PC-9 (cell line): ENCODE measurements at regions not wholly inside any gene's neighbourhood (a gene's known extent, or its start where the extent isn't known, plus 50 kb on each side); places are given as distances from the start of the nearest gene placed in this dataset.

ENCODE experiments used
- BruUV-seq: library from RNA; stranded (reverse); fragments of 400-500 nt; replicated peaks from 2 replicates; lab custom pipeline; 2021; lab: Mats Ljungman, UMichigan
- CTCF ChIA-PET: fragments of 300-600 bp; sonication (Branson Sonifier 250); formaldehyde crosslinking; loops from one replicate; lab custom pipeline; 2022; ENCODE audit warnings: antibody characterized with exemption; lab: Charles Lee
- POLR2A ChIA-PET: fragments of 300-600 bp; sonication (Branson Sonifier 250); formaldehyde crosslinking; loops from one replicate; lab custom pipeline; 2022; ENCODE audit warnings: antibody characterized with exemption; ENCODE audit not compliant: unreplicated experiment; lab: Charles Lee
- DNase-seq, 2 experiments: peaks; one replicate each; pipeline versions ENCODE4 v3.0.0 to v3.0.0-alpha.2; 2015 to 2022; ENCODE audit warnings: mixed read lengths in 1 of 2
- H2AFZ ChIP-seq: fragments of 200-600 bp; sonication (generic); 2 replicates; pipeline ENCODE4 v1.8.1; 2017; ENCODE audit warnings: antibody characterized with exemption
- H3F3A ChIP-seq: fragments of 200-600 bp; sonication (generic); 2 replicates; pipeline ENCODE4 v1.8.1; 2017; ENCODE audit warnings: antibody characterized with exemption, mild to moderate bottlenecking, low read depth; ENCODE audit not compliant: insufficient read depth
- H3K27ac ChIP-seq: fragments of 200-600 bp; sonication (generic); 2 replicates; pipeline ENCODE4 v1.6.1; 2016; ENCODE audit warnings: mixed run types
- H3K27me3 ChIP-seq: fragments of 200-600 bp; sonication (generic); 2 replicates; pipeline ENCODE4 v1.6.1; 2016; ENCODE audit warnings: low read depth, mixed run types; ENCODE audit not compliant: insufficient read depth
- H3K36me3 ChIP-seq: fragments of 200-600 bp; sonication (generic); 2 replicates; pipeline ENCODE4 v1.6.1; 2016; ENCODE audit warnings: low read depth, mixed run types
- H3K4me1 ChIP-seq: fragments of 200-600 bp; sonication (generic); replicated peaks from 2 replicates; pipeline ENCODE4 v1.6.1; 2016; ENCODE audit warnings: mixed run types; ENCODE audit not compliant: insufficient read depth
- H3K4me2 ChIP-seq: fragments of 200-600 bp; sonication (generic); 2 replicates; pipeline ENCODE4 v1.6.1; 2017; ENCODE audit warnings: mixed run types
- H3K4me3 ChIP-seq: fragments of 200-600 bp; sonication (generic); 2 replicates; pipeline ENCODE4 v1.6.1; 2016; ENCODE audit warnings: mixed run types
- H3K79me2 ChIP-seq: fragments of 200-600 bp; sonication (generic); 2 replicates; pipeline ENCODE4 v1.6.1; 2017; ENCODE audit warnings: low read depth, mixed run types
- H3K9me2 ChIP-seq: fragments of 200-600 bp; sonication (generic); 2 replicates; pipeline ENCODE4 v1.8.1; 2017; ENCODE audit warnings: mild to moderate bottlenecking; ENCODE audit not compliant: insufficient read depth
- H3K9me3 ChIP-seq: fragments of 200-600 bp; sonication (generic); 2 replicates; pipeline ENCODE4 v1.8.1; 2016; ENCODE audit warnings: low read depth; ENCODE audit not compliant: insufficient read depth
- H4K20me1 ChIP-seq: fragments of 200-600 bp; sonication (generic); 2 replicates; pipeline ENCODE4 v1.8.1; 2017; ENCODE audit not compliant: insufficient read depth
- EZH2 ChIP-seq: fragments of 200-600 bp; sonication (generic); IDR thresholded peaks from 2 replicates; pipeline ENCODE4 v1.8.0; 2017; ENCODE audit warnings: antibody characterized with exemption, low read depth
- intact Hi-C: fragments of 100-400 bp; cut with micrococcal nuclease; formaldehyde crosslinking; loops from one replicate; pipeline ENCODE4 v1.10.0; 2022; ENCODE audit not compliant: unreplicated experiment
- TF ChIP-seq, protein P1 (sequence below): fragments of 200-600 bp; sonication (generic); conservative IDR thresholded peaks from 2 replicates; pipeline ENCODE4 v1.6.1; 2017; ENCODE audit warnings: mixed run types, antibody characterized with exemption, mild to moderate bottlenecking, moderate library complexity

DNA sequence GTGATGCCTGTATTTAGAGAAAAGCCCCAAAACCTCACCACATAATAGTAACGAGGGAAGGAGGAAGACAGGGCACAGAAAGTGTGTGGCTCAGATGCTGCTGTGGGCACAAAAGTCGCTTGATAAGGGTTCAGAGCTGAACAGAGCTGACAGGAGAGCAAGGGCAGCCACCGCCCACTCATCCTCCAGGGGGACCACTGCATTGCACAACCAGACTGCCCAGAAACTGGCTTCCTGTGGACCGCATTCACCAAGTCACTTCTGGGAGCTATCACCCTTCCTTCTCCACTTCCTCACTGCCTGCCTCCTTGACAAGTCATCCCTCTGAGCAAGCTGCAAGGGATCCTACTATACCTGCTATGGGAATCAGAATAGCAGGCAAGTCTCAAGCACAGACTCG, 512.4 kb upstream of the CDH11 start:
- H3K4me2 ChIP-seq: no peak overlapping the region
- H3K4me3 ChIP-seq: no peak overlapping the region
- H3F3A ChIP-seq: no peaks in the 10 kb centered on the region
- intact Hi-C loops: no loop called here
- no peak overlapping the region for H3K27ac ChIP-seq
- peaks cover 22% of the 10 kb centered on the region for H3K27me3 ChIP-seq
- no peak for TF ChIP-seq EZH2
- TF ChIP-seq, protein P1, sequence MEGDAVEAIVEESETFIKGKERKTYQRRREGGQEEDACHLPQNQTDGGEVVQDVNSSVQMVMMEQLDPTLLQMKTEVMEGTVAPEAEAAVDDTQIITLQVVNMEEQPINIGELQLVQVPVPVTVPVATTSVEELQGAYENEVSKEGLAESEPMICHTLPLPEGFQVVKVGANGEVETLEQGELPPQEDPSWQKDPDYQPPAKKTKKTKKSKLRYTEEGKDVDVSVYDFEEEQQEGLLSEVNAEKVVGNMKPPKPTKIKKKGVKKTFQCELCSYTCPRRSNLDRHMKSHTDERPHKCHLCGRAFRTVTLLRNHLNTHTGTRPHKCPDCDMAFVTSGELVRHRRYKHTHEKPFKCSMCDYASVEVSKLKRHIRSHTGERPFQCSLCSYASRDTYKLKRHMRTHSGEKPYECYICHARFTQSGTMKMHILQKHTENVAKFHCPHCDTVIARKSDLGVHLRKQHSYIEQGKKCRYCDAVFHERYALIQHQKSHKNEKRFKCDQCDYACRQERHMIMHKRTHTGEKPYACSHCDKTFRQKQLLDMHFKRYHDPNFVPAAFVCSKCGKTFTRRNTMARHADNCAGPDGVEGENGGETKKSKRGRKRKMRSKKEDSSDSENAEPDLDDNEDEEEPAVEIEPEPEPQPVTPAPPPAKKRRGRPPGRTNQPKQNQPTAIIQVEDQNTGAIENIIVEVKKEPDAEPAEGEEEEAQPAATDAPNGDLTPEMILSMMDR: no peak
- no peaks in the 10 kb centered on the region for H3K4me1 ChIP-seq
- H3K9me2 ChIP-seq: no peaks in the 10 kb centered on the region; the same call in 1 of the 2 replicates
- CTCF ChIA-PET: no interaction called here
- H4K20me1 ChIP-seq: no peaks in the 10 kb centered on the region
- no peak for DNase-seq
- POLR2A ChIA-PET: no interaction called here
- no peaks in the 10 kb centered on the region for H3K9me3 ChIP-seq
- no peak overlapping the region for H2AFZ ChIP-seq
- no TSS peak for BruUV-seq
- H3K79me2 ChIP-seq: no peaks in the 10 kb centered on the region
- no peaks in the 10 kb centered on the region for H3K36me3 ChIP-seq

DNA sequence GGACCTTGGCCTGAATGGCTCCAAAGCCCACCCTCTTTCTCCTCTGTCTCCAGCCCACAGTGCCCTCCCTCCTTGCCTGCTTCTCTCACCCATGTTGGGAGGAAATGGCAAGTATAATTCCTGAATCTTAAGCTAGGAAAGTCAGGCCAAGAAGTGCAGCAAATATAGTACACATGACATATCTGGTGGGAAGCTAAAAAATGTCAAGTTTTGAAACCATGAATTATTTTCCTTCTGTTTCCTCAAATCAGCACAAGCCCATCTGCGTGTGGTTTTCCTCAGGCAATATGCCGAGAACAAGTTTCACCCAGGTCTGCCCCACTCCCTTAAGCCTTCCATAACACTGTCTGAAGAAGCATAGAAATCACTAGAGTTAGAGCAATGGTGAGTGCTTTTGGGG, 502.8 kb upstream of the CDH11 start:
- no peak for DNase-seq
- no TSS peak for BruUV-seq
- Histone ChIP-seq H3K9me2 (no peaks in the 10 kb centered on the region), H3K4me3 (no peak overlapping the region), H3K9me3 (no peaks in the 10 kb centered on the region), H3K79me2 (no peaks in the 10 kb centered on the region), H3K4me2 (no peak overlapping the region), H4K20me1 (no peaks in the 10 kb centered on the region), H2AFZ (no peak overlapping the region), H3K27me3 (peaks cover 9% of the 10 kb centered on the region), H3K36me3 (no peaks in the 10 kb centered on the region), H3K4me1 (no peaks in the 10 kb centered on the region), H3F3A (no peaks in the 10 kb centered on the region), H3K27ac (no peak overlapping the region)
- intact Hi-C loops: no loop called here
- TF ChIP-seq EZH2: no peak
- TF ChIP-seq, protein P1: no peak
- CTCF ChIA-PET: no interaction called here
- POLR2A ChIA-PET: no interaction called here

DNA sequence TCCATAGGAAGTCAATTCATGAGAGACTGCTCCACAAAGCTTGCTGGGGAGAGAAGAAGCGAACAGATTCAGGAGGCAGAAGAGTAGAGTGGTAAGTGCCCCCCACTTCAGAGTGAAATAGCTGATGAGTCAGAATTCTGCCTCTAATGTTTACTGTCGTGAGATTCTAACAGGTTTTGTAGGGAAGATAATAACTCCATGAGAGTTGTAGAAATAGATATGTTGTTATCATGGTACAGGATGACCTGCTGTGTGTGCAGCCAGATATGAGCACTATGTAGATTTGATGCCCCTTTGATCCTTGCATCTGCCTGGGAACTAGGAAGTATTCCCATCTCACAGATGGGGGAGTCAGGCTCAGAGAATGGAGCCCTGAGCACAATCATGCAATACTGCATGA, 502.4 kb upstream of the CDH11 start:
- ChIA-PET CTCF (no interaction called here), POLR2A (no interaction called here)
- TF ChIP-seq, protein P1: no peak
- no peak for TF ChIP-seq EZH2
- no peaks in the 10 kb centered on the region for H3K9me3 ChIP-seq
- DNase-seq: no peak
- H3F3A ChIP-seq: no peaks in the 10 kb centered on the region
- no peak overlapping the region for H3K4me3 ChIP-seq
- no peaks in the 10 kb centered on the region for H3K36me3 ChIP-seq
- H3K27ac ChIP-seq: no peak overlapping the region
- no TSS peak for BruUV-seq
- no peaks in the 10 kb centered on the region for H3K9me2 ChIP-seq
- no peak overlapping the region for H3K4me2 ChIP-seq
- intact Hi-C loops: no loop called here
- H4K20me1 ChIP-seq: no peaks in the 10 kb centered on the region
- no peak overlapping the region for H2AFZ ChIP-seq
- H3K79me2 ChIP-seq: no peaks in the 10 kb centered on the region
- no peaks in the 10 kb centered on the region for H3K4me1 ChIP-seq
- H3K27me3 ChIP-seq: peaks cover 7% of the 10 kb centered on the region
